Glomerular endothelial cell (primary cell): ENCODE measurements at regions not wholly inside any gene's neighbourhood (a gene's known extent, or its start where the extent isn't known, plus 50 kb on each side); places are given as distances from the start of the nearest gene placed in this dataset.

Experiments
- DNase-seq: peaks from one replicate; pipeline ENCODE4 v3.0.0-alpha.2; 2011; ENCODE audit warnings: low read depth, low spot score; ENCODE audit errors: extremely low read depth

DNA sequence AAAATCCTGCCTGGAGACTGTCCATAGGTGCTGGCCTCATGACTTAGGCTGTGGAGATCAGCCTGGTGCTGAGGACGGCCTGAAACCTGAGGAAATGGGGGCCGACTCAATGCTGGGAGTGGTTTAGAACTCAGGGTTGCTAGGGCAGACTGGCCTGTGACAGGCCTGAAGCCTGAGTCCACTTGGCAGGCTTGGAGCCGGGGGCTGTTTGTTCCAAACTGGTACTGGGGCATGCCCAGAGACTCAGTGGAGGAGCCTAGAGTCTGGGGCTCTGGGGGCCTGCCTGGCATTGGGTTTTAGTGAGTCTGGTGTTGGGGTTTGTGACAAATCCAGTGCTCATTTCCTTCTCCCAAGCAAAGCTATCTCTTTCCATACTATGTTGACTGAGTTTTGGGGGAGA, 489.7 kb upstream of the CNKSR2 start:
- DNase-seq, result no peak

DNA sequence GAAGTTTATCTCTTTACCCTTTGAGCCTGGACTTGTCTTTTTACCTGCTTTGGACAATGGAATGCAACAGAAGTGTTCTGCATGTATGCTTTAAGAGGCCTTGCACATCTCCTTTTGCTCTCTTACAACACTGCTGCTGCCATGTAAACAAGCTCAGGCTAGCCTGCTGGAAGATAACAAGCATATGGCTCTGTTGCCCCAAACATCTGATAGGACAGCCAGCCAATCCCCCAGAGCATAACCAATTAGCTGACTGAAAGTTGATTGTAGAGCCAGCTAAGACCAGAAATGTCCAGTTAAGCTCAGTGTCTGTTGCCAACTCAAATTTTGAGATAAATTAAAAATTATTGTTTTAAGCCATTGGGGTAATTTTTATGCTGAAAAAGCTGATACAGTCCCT, 510.6 kb upstream of the CNKSR2 start:
- DNase-seq, result no peak

DNA sequence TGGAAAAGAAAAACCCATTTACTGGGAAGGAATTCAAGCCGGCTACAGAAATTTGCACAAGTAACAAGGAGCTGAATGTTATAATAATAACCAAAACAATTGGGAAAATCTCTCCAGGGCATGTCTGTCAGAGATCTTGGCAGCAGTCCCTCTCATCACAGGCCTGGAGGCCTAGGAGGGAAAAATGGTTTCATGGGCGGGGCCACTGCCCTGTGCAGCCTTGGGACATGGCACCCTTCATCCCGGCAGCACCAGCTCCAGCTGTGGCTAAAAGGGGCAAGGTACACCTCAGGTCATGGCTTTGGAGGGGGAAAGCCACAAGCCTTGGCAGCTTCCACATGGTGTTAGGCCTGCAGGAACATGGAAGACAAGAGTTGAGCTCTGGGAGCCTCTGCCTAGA, 513.1 kb upstream of the CNKSR2 start:
- no peak for DNase-seq

GRCh38 chrX:20857746-20858145, 516.5 kb upstream of the CNKSR2 start:
- DNase-seq, result no peak

DNA sequence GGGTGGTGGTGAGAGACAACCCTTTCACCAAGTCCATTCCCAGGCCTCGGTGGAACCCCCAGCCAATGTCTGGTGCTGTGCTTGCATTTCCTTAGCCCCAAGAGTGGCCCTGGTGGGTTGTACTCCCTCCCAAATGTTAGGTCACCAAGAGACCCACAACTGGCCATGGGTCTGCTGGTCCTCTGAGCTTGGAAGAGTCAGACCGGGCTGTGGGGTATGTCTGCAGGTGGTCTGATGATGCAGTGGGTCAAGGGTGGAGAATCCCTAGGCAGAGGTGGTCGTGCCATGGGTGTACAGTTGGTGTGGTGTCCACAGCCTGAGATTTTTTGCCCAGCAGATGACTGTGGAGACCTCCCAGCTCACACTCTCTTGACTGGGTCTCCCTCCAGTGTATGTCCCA, 535.7 kb upstream of the CNKSR2 start:
- DNase-seq, result no peak

DNA sequence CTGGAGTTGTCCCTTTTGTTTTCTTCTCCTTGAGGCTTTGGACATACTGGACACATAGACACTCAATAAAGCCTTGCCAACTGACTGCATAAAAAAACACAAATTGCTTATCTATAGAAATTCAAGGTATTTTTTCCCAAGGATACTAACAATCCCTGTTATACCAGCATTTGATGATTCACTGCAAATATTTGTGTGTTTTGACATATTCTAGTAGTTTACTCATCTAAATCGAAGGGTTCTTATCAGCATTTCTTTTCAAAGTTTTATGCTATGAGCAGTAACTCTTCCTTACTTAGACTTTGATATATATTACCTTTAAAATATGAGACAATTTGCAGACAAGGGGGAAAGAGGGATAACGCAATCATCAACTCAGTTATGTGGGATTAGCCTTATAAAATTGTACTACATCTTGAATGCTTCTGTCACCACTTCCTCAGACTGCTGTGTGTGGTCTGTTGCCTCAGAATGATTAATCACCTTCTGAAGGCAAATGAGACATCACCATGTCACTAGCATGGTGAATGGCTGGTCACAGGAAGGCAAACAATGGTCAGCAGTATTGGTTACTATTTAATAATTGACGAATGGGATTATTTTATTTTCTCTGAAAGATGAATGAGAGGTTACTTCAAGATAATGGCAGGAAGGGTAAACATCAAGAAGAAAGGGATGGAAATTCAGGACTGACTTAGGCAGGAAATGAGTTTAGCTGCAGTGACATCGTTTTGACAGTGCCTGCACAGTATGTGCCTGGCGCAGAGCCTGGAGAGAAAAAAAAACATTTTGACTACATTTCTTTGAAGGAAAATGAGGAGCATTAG, 544.3 kb upstream of the CNKSR2 start:
- no peak for DNase-seq

DNA sequence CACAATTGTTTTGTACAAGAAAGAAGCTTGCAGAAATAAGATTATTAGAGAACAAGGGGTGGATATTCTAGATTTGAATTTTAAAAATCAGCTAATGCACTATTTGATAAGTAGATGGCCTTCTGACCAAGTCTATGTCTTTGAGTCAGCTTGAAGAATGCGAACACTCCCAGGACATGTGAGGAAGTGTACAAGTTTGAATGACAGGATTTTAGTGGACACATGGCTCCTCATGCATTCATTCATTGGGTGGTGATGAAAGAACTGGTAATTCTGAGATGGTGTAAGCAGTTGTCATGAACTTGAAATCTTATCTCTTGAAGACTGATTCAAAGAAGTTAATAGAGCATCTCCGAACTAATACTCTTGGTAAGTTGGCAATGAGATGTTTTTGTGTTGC, 548.2 kb upstream of the CNKSR2 start:
- DNase-seq, result no peak

DNA sequence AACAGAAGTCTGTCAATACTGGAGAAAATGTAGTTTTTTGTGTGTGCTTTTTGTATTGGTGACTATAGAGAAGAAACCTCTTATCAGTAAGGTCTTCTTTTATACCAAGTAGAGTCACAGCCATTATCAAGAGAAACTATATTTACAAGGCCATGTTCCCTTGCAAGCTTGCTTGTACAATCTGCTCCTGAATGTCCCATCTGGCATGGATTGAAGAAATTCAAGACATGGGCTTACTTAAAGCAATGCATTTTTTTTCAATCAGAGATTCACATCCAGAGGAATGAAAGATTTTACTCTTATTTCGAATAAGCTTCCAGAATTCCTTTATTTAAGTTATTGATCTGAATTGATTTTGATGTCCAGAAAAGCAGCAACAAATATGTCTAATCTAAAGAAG, 537.3 kb upstream of the RPS6KA3 start:
- no peak for DNase-seq

DNA sequence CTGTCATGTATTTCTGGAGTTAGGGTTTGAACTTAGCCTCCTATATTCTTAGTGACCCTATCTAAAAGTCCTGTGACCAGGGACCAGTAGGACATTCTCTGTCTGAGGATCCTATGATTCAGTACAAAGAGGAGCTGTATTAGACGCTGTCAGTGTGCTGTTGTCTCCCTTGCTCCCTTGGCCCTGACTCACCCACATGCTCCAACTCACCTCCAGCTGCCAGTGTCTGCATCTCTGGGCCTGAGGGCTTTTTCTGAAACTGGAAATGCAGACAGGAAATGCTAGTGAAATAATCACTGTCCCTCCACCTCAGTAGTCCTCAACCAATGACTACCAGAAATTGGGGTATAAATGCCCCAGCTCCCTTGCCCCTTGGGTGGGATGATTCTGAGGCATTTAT, 535.3 kb upstream of the RPS6KA3 start:
- DNase-seq, result no peak

GRCh38 chrX:20796450-20796849, 529.7 kb upstream of the RPS6KA3 start:
- no peak for DNase-seq

- no peak for DNase-seq
Observed at GRCh38 chrX:20789103-20789502, 522.4 kb upstream of the RPS6KA3 start.

DNA sequence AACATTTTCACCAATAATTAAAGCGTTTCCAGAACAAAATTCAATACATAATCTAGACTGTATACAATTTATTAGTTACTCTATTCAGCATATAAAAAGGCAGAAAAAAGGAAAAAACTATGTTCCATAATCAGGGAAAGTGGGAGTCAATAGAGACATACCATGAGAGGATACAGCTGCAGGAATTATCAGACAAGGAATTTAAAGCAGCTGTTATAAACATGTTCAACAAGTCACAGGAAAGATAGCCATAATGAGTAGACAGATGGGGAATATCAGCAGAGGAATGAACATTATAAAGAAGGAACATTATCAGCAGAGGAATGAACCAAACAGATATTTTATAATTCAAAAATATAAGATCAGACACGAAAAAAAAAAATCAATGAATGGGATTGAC, 500.6 kb upstream of the RPS6KA3 start:
- DNase-seq, result no peak

GRCh38 chrX:20756585-20756984, 489.9 kb upstream of the RPS6KA3 start:
- no peak for DNase-seq

GRCh38 chrX:20753076-20753475, 486.4 kb upstream of the RPS6KA3 start:
- no peak for DNase-seq

GRCh38 chrX:20746690-20747089, 480.0 kb upstream of the RPS6KA3 start:
- no peak for DNase-seq

DNA sequence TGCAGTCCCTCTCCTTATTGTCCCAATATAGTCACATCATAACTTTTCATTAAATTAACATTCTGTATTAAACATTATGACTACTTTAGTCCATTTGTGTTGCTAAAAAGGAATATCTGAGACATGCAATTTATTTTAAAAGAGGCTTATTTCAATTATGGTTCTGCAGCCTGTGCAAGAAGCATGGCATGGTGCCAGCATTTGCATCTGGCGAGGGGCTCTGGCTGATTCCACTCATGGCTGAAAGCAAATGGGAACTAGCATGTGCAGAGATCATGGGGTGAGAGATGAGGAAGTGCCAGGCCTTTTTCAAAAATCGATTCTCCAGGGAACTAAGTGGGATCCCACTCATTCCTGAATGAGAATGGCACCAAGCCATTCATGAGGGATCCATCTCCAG, 476.3 kb upstream of the RPS6KA3 start:
- no peak for DNase-seq

DNA sequence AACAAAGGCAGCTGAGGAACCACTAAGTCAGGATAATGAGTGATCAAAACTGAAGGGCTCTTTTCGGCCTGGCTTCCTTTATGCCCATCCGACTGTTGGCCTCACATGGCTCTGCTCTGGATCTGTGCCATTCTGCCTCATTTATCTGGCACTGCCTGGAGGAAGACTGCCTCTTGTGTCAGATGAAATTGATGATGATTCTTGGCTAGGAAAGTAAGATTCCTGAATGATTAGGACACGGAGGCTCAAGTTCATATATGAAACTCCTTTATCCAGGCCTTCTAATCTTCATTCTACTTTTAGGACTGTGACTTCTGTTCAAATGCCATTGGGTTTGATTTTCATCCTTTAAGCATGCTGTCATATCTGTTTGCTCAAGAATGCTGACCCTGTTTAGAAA, 475.4 kb upstream of the RPS6KA3 start:
- no peak for DNase-seq

DNA sequence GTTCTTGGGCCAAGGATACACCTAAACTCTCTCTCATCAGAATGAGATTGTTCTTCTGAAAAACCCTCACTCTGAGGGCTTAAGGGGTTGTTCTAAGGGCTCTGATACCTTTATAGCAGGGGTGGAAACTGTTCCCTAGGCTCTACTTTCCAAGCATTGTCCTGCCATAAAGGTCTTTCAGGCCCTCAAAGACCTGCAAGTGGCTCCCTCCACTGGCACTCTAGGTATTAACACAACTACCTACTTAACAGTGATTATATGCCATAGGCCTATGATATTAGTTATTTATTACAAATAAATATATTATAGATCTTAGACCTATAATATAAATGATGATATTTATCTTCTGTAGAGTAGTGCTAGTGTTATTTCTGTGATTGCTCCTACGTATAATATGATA, 473.7 kb upstream of the RPS6KA3 start:
- no peak for DNase-seq

DNA sequence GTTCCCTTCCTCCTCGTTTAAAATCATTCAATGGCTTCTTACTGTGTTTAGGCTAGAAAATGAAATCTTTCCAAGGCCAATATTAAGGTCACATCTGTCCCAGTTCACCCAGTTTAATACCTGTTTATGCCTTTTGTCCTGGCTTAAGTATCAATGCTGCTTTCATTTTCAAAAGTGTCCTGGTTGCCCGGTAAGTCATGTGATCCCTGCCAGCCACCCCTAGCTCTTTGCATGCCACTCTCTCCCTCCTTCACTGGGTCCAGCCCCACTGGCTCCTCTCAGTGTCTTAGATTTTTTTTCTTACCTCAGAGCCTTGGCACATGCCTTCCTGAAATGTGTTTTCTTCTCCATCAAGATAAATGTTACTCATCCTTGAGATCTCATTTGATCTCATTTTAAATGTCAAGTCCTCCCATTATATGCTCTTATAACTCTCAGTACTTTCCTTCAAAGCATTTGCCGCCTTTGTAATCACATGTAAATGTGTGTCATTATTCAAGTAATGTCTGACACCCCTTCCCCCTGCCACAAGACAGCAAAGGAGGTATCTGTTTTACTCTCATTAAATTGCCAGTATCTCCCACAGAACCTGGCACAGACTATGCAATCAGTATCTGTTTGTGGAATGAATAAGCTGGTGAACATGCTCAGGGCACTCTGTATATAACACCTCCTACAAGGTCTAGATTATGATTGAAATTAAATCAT, 472.5 kb upstream of the RPS6KA3 start:
- DNase-seq, result no peak

GRCh38 chrX:20729416-20729815, 462.7 kb upstream of the RPS6KA3 start:
- DNase-seq, result no peak

DNA sequence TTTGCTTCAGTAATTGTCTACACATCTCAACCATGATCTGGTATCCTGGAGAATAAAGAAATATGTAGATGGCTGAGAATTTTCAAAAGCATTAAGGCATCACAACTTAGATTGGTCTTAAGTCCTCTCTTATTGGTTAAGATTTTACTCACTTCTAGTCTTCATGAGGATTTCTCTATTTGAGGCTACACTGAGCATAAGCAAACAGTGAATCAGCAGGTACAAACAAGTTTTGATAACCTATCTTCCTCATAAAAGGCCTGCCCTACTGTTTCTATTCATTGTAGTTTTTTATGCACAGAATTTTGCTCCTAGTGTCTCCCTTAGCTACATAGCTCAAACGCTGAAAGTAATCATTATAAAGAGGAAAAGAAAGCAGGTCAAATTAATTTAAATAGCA, 460.7 kb upstream of the RPS6KA3 start:
- DNase-seq, result no peak

- DNase-seq, result no peak
Observed at GRCh38 chrX:20720954-20721626, 454.4 kb upstream of the RPS6KA3 start.
